MM.1S (cell line): ENCODE measurements at regions not wholly inside any gene's neighbourhood (a gene's known extent, or its start where the extent isn't known, plus 50 kb on each side); places are given as distances from the start of the nearest gene placed in this dataset.

ENCODE experiments used
- DNase-seq: peaks from one replicate; pipeline ENCODE4 v3.0.0-alpha.2; 2015
- H2AFZ ChIP-seq: fragments of 300-600 bp; sonication (generic); 2 replicates; pipeline ENCODE4 v1.6.0; 2016; ENCODE audit warnings: antibody characterized with exemption, low read length
- H3F3A ChIP-seq: fragments of 300-600 bp; sonication (generic); 2 replicates; pipeline ENCODE4 v1.6.1; 2016; ENCODE audit warnings: mild to moderate bottlenecking, antibody characterized with exemption, low read length, moderate library complexity, mixed read lengths; ENCODE audit not compliant: insufficient read depth
- H3K27ac ChIP-seq: fragments of 300-600 bp; sonication (generic); 2 replicates; pipeline ENCODE4 v1.5.1; 2016; ENCODE audit warnings: mild to moderate bottlenecking, low read length
- H3K27me3 ChIP-seq: fragments of 300-600 bp; sonication (generic); replicated peaks from 2 replicates; pipeline ENCODE4 v1.6.0; 2016; ENCODE audit warnings: low read length; ENCODE audit not compliant: insufficient read depth
- H3K36me3 ChIP-seq: fragments of 300-600 bp; sonication (generic); replicated peaks from 2 replicates; pipeline ENCODE4 v1.6.1; 2016; ENCODE audit warnings: mild to moderate bottlenecking, low read length, mixed read lengths; ENCODE audit not compliant: insufficient read depth
- H3K4me1 ChIP-seq: fragments of 300-600 bp; sonication (generic); 2 replicates; pipeline ENCODE4 v1.6.1; 2016; ENCODE audit warnings: low read length, mixed read lengths
- H3K4me2 ChIP-seq: fragments of 300-600 bp; sonication (generic); 2 replicates; pipeline ENCODE4 v1.6.0; 2016; ENCODE audit warnings: low read depth, low read length
- H3K4me3 ChIP-seq: fragments of 300-600 bp; sonication (generic); 2 replicates; pipeline ENCODE4 v1.5.1; 2016; ENCODE audit warnings: low read length, mixed read lengths
- H3K79me2 ChIP-seq: fragments of 300-600 bp; sonication (generic); 2 replicates; pipeline ENCODE4 v1.6.1; 2016; ENCODE audit warnings: mixed run types, low read length, mixed read lengths
- H3K9ac ChIP-seq: fragments of 300-600 bp; sonication (generic); 2 replicates; pipeline ENCODE4 v1.6.1; 2016; ENCODE audit warnings: low read length, mixed read lengths
- H3K9me2 ChIP-seq: fragments of 300-600 bp; sonication (generic); replicated peaks from 2 replicates; pipeline ENCODE4 v1.6.1; 2016; ENCODE audit warnings: mild to moderate bottlenecking, low read length, mixed read lengths; ENCODE audit not compliant: insufficient read depth
- H3K9me3 ChIP-seq: fragments of 300-600 bp; sonication (generic); replicated peaks from 2 replicates; pipeline ENCODE4 v1.6.1; 2016; ENCODE audit warnings: mild to moderate bottlenecking, low read length, mixed read lengths; ENCODE audit not compliant: insufficient read depth
- H4K20me1 ChIP-seq: fragments of 300-600 bp; sonication (generic); 2 replicates; pipeline ENCODE4 v1.6.1; 2016; ENCODE audit warnings: mild to moderate bottlenecking, low read length, moderate library complexity, mixed read lengths; ENCODE audit not compliant: insufficient read depth
- EZH2 ChIP-seq: fragments of 300-600 bp; sonication (generic); optimal IDR thresholded peaks from 2 replicates; pipeline ENCODE3; 2017; ENCODE audit warnings: low read depth, mild to moderate bottlenecking, antibody characterized with exemption, low read length, mixed read lengths
- EZH2phosphoT487 ChIP-seq: fragments of 300-600 bp; sonication (generic); IDR thresholded peaks from 2 replicates; pipeline ENCODE4 v1.6.1; 2018; ENCODE audit warnings: antibody characterized with exemption, low read length
- TF ChIP-seq, protein P1 (sequence below): fragments of 300-600 bp; sonication (generic); IDR thresholded peaks from 2 replicates; pipeline ENCODE4 v1.5.1; 2016; ENCODE audit warnings: antibody characterized with exemption, low read length, mixed read lengths

DNA sequence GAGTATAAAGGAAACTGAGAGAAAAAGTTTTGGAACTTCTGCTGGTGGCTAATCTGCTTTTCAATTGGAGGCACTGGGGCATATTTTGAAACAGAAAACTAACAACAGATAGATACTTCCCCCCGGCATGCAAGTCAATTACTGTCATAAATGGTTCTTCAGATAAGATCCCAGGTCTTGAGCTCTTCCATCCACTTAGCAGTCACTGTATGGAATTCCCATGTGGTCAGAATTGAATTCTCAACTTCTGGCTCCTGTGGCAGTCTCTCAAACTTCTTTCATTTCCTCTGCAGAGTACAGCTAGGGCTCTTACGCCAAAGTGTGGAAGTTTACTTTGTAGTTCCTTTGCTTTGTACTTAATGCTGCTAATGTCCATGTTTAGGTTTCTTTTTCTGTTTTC lies 452.2 kb downstream of the IPO8 start:
- no peaks in the 10 kb centered on the region for H3K9me2 ChIP-seq
- no peak overlapping the region for H3K9ac ChIP-seq
- no peak overlapping the region for H3K4me3 ChIP-seq
- no peaks in the 10 kb centered on the region for H3K79me2 ChIP-seq
- TF ChIP-seq, protein P1, sequence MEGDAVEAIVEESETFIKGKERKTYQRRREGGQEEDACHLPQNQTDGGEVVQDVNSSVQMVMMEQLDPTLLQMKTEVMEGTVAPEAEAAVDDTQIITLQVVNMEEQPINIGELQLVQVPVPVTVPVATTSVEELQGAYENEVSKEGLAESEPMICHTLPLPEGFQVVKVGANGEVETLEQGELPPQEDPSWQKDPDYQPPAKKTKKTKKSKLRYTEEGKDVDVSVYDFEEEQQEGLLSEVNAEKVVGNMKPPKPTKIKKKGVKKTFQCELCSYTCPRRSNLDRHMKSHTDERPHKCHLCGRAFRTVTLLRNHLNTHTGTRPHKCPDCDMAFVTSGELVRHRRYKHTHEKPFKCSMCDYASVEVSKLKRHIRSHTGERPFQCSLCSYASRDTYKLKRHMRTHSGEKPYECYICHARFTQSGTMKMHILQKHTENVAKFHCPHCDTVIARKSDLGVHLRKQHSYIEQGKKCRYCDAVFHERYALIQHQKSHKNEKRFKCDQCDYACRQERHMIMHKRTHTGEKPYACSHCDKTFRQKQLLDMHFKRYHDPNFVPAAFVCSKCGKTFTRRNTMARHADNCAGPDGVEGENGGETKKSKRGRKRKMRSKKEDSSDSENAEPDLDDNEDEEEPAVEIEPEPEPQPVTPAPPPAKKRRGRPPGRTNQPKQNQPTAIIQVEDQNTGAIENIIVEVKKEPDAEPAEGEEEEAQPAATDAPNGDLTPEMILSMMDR = no peak
- no peak for TF ChIP-seq EZH2phosphoT487
- TF ChIP-seq EZH2 = no peak
- H3K27ac ChIP-seq = no peak overlapping the region
- H3K9me3 ChIP-seq = no peaks in the 10 kb centered on the region
- H3K4me2 ChIP-seq = no peak overlapping the region
- no peaks in the 10 kb centered on the region for H4K20me1 ChIP-seq
- no peaks in the 10 kb centered on the region for H3F3A ChIP-seq
- no peaks in the 10 kb centered on the region for H3K27me3 ChIP-seq
- no peaks in the 10 kb centered on the region for H3K36me3 ChIP-seq
- DNase-seq = no peak
- no peaks in the 10 kb centered on the region for H3K4me1 ChIP-seq
- no peak overlapping the region for H2AFZ ChIP-seq

DNA sequence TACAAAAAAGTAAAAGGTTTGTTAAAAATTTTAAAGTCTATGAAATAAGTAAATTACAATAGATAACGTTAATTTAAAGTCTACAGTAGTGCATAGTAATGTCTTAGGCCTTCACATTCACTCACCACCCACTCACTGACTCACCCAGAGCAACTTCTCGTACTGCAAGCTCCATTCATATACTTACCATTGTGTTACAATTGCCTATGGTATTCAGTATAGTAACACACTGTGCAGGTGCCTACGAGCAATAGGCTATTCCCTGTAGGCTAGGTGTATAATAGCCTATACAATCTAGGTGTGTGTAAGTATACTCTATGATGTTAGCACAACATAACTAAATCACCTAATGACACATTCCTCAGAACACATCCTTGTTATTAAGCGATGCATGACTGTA lies 435.3 kb upstream of the TMTC1 start:
- H3K4me2 ChIP-seq = no peak overlapping the region
- H3K9me3 ChIP-seq = no peaks in the 10 kb centered on the region
- no peak for TF ChIP-seq EZH2
- TF ChIP-seq EZH2phosphoT487 = no peak
- TF ChIP-seq, protein P1 = no peak
- no peaks in the 10 kb centered on the region for H3K79me2 ChIP-seq
- no peak overlapping the region for H3K9ac ChIP-seq
- H2AFZ ChIP-seq = no peak overlapping the region
- no peaks in the 10 kb centered on the region for H3F3A ChIP-seq
- H3K27ac ChIP-seq = no peak overlapping the region
- no peaks in the 10 kb centered on the region for H3K27me3 ChIP-seq
- H3K4me3 ChIP-seq = no peak overlapping the region
- no peaks in the 10 kb centered on the region for H4K20me1 ChIP-seq
- no peak for DNase-seq
- H3K4me1 ChIP-seq = no peaks in the 10 kb centered on the region
- no peaks in the 10 kb centered on the region for H3K36me3 ChIP-seq
- no peaks in the 10 kb centered on the region for H3K9me2 ChIP-seq

DNA sequence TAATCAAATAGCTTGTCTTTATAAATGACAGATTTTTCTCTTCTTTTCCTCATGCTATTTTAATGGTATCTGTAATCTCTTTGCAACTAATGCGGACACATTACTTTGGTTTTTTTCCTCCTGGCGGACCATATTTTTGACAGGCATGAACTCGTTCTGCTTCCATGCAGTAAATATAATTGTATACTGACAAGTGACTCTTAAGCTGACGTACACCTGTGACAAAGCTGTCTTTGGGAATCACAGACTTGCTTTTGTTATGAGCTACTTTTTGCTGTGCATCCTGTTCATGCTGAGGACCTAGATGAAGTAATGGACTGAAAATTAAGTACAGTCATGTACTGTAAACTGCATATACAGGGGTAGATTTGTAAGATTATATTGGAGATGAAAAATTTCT lies 434.3 kb upstream of the TMTC1 start:
- H3K27ac ChIP-seq = no peak overlapping the region
- H3F3A ChIP-seq = no peaks in the 10 kb centered on the region
- no peaks in the 10 kb centered on the region for H3K4me1 ChIP-seq
- H3K4me3 ChIP-seq = no peak overlapping the region
- H3K4me2 ChIP-seq = no peak overlapping the region
- TF ChIP-seq, protein P1 = no peak
- TF ChIP-seq EZH2phosphoT487 = no peak
- TF ChIP-seq EZH2 = no peak
- H3K36me3 ChIP-seq = no peaks in the 10 kb centered on the region
- H4K20me1 ChIP-seq = no peaks in the 10 kb centered on the region
- H3K27me3 ChIP-seq = no peaks in the 10 kb centered on the region
- H3K79me2 ChIP-seq = no peaks in the 10 kb centered on the region
- no peak overlapping the region for H3K9ac ChIP-seq
- no peak for DNase-seq
- H2AFZ ChIP-seq = no peak overlapping the region
- H3K9me3 ChIP-seq = no peaks in the 10 kb centered on the region
- no peaks in the 10 kb centered on the region for H3K9me2 ChIP-seq
